ENCODE measurements at regions not wholly inside any gene's neighbourhood (a gene's known extent, or its start where the extent isn't known, plus 50 kb on each side); places are given as distances from the start of the nearest gene placed in this dataset.

GRCh38 chr2:144583741-144584453 lies 64.0 kb upstream of the ZEB2 start:
- no peak overlapping the region for H3K27ac ChIP-seq
- no peak overlapping the region for H3K4me3 ChIP-seq
- no peaks in the 10 kb centered on the region for H3K27me3 ChIP-seq (ENCODE audit: insufficient read depth in 3 of 3, low read length in 2 of 3)
- 86 to 92% (median 88%) methylated on average over 4 of the region's 4 CpGs for WGBS, 3 donors
- intact Hi-C loops (cut with DNase I) = no loop called here
- no peak for ATAC-seq
- no peaks in the 10 kb centered on the region for H3K9me3 ChIP-seq
- TF ChIP-seq CTCF (IDR thresholded peaks at IDR 0.05) = no peak
- no peak for DNase-seq
- no peaks in the 10 kb centered on the region for H3K36me3 ChIP-seq (ENCODE audit: insufficient read depth in 1 of 2, low read depth in 1 of 2)
- H3K4me1 ChIP-seq = no peaks in the 10 kb centered on the region

- H3K27ac ChIP-seq = no peak overlapping the region
- H3K27me3 ChIP-seq (ENCODE audit: insufficient read depth in 3 of 3, low read length in 2 of 3) = no peaks in the 10 kb centered on the region
- WGBS, 3 donors = 65 to 87% (median 69%) methylated on average over 6 of the region's 6 CpGs
- H3K36me3 ChIP-seq (ENCODE audit: insufficient read depth in 1 of 2, low read depth in 1 of 2) = no peaks in the 10 kb centered on the region
- no peaks in the 10 kb centered on the region for H3K4me1 ChIP-seq
- no peak for TF ChIP-seq CTCF (IDR thresholded peaks at IDR 0.05)
- intact Hi-C loops (cut with DNase I) = no loop called here
- DNase-seq (no peak), ATAC-seq (no peak)
- no peaks in the 10 kb centered on the region for H3K9me3 ChIP-seq
- H3K4me3 ChIP-seq = no peak overlapping the region
These were observed 63.4 kb upstream of the ZEB2 start for GRCh38 chr2:144583381-144583729.

DNA sequence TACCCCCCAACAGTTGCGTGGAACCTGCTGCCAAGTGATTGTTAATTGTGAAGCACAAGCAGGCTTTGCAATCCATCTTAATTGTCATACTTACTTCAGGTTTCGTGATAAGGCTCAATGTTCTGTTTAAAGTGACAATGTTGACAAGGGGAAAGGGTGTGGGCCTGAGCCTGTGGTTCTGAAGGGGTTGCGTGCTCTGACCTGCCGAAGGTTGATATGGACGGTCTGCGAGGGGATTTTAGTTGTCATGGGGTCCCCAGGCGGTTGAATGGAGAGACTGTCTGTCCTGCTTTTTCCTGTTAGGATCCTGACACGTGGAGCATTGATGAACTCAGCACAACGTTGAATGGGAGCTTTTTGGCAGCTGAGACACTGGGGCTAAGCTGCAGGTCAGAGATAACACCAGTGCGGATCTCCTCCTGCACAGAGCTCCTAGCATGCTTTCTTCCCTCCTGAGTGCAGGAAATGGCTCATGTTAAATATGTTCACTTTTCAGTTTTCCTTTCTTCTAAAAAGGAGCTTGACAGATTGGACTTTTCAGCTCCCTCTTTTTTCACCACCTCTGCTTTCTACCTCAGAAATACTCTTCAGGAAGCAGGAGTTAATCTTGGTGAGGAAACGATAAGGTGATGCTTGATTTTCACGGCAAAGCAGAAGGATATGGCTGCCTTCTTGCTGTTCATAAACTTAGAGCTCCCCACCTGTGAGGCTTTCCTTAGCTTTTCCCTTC lies 62.9 kb upstream of the ZEB2 start:
- TF ChIP-seq CTCF (IDR thresholded peaks at IDR 0.05) = no peak
- WGBS, 3 donors = 72 to 75% (median 73%) methylated on average over 12 of the region's 12 CpGs
- Histone ChIP-seq H3K4me1 (no peaks in the 10 kb centered on the region), H3K9me3 (no peaks in the 10 kb centered on the region), H3K27me3 (ENCODE audit: insufficient read depth in 3 of 3, low read length in 2 of 3) (no peaks in the 10 kb centered on the region), H3K36me3 (ENCODE audit: insufficient read depth in 1 of 2, low read depth in 1 of 2) (no peaks in the 10 kb centered on the region), H3K4me3 (no peak overlapping the region), H3K27ac (no peak overlapping the region)
- DNase-seq (no peak), ATAC-seq (no peak)
- intact Hi-C loops (cut with DNase I) = no loop called here

GRCh38 chr2:144580521-144581161 lies 60.7 kb upstream of the ZEB2 start:
- no peaks in the 10 kb centered on the region for H3K36me3 ChIP-seq (ENCODE audit: insufficient read depth in 1 of 2, low read depth in 1 of 2)
- DNase-seq (no peak), ATAC-seq (no peak)
- H3K27me3 ChIP-seq (ENCODE audit: insufficient read depth in 3 of 3, low read length in 2 of 3) = no peaks in the 10 kb centered on the region
- 82 to 86% (median 83%) methylated on average over 4 of the region's 4 CpGs for WGBS, 3 donors
- TF ChIP-seq CTCF (IDR thresholded peaks at IDR 0.05) = no peak
- H3K4me3 ChIP-seq = no peak overlapping the region
- no peak overlapping the region for H3K27ac ChIP-seq
- intact Hi-C loops (cut with DNase I) = no loop called here
- no peaks in the 10 kb centered on the region for H3K9me3 ChIP-seq
- H3K4me1 ChIP-seq = no peaks in the 10 kb centered on the region

Measured in psoas muscle (tissue), 7 donors.